Activated CD4-positive, alpha-beta T cell treated with anti-CD3 and anti-CD28 coated beads for 48 hours (primary cell): ENCODE measurements at regions not wholly inside any gene's neighbourhood (a gene's known extent, or its start where the extent isn't known, plus 50 kb on each side); places are given as distances from the start of the nearest gene placed in this dataset.

Experiments
- DNase-seq: peaks from one replicate; pipeline ENCODE4 v3.0.0-alpha.2; 2020

GRCh38 chr13:84497613-84498012 lies 615.3 kb upstream of the SLITRK1 start:
- no peak for DNase-seq

DNA sequence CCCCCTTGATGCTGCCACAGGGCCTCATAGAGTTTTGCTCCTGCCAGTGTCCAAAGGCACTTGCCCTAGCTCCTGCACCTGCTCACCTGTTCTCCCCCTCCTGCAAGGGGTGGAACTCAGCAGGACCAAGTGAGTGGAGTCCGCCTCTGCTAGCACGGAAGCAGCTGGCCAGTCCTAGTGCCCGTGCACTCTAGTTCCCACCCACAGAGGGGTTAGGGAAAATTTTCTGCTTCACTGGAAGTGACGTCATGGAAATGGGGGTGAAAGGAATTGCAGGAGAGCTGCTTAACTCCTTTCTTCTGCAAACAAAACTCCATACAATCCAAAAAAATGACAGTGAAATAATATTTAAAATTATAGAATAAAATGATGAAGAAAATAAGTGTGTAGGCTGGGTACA lies 609.7 kb upstream of the SLITRK1 start:
- DNase-seq, result no peak

GRCh38 chr13:84487752-84488151 lies 605.5 kb upstream of the SLITRK1 start:
- no peak for DNase-seq

DNA sequence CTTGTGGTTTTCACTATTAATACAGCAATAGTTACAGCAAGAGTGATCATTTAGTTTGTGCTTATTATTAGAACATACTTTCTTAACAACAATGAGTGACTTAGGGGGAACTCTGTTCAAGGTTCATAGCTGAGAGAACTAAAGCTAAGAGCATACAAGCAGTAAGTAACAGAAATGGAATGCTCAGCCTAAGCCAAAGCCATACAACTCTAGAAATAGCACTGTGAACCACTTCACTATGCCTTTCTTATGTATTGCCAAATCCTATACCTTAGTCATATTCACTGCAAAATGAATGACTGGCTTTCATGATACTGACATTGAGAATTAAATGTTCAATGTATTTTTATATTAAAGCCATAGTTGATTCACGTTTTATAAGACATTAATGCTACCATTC lies 599.7 kb upstream of the SLITRK1 start:
- no peak for DNase-seq

GRCh38 chr13:84479656-84480055 lies 597.4 kb upstream of the SLITRK1 start:
- DNase-seq, result no peak

DNA sequence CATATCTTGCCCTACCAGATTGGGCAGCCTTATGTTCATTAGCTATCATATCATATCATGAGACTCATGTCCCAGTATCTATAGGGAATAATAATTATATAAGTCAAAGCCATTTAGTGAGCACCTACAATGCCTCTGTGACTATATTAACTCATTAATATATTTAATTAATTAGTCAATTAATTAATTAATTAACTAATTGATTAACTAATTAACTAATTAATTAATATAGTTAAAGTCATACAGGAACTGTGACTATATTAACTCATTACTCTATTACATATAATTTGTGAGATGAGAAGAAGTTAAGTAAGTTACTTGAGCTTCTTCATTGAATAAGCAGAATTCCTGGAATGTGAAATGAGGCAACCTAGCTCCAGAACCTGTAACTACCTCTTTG lies 588.3 kb upstream of the SLITRK1 start:
- DNase-seq, result no peak

DNA sequence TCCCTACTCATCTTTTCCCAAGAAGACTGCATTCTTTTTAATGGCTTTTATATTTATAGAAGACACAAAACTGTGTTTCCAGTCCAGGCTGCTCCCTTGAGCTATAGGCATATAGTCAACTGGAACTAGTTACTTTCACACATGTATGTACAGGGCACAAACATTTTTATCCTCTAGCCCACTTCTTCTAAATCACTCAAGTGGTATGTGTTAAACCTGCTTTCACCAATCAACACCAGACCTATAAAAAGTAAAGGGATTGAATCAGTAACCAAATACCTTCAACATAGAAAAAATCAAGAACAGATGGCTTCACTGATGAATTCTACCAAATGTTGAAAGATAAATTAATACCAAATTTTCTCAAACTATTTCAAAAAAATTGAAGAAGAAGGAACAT lies 584.2 kb upstream of the SLITRK1 start:
- DNase-seq, result no peak

DNA sequence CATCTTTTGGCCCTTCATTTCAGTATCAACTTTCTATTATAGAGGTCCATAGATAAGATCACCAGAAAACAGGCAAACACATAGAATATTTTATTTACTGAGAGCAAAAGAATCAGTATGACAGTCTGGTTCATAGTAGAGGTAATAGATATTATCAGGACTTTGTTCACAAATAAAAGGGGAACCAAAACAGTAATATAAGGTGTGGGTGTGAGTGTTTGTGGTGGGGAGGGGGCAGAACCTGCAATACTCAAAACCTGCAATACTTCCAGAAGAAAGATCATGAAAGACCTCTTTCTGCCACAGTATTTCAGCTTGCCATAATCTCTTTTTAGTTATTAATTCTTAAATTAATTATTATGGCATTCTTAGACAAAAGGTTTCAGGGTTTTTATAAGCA lies 578.7 kb upstream of the SLITRK1 start:
- DNase-seq, result no peak

- DNase-seq, result no peak
These were observed 573.0 kb upstream of the SLITRK1 start for GRCh38 chr13:84455143-84455905.

- DNase-seq, result no peak
These were observed 565.3 kb upstream of the SLITRK1 start for GRCh38 chr13:84447640-84447978.

GRCh38 chr13:84446972-84447639 lies 564.8 kb upstream of the SLITRK1 start:
- DNase-seq, result no peak

DNA sequence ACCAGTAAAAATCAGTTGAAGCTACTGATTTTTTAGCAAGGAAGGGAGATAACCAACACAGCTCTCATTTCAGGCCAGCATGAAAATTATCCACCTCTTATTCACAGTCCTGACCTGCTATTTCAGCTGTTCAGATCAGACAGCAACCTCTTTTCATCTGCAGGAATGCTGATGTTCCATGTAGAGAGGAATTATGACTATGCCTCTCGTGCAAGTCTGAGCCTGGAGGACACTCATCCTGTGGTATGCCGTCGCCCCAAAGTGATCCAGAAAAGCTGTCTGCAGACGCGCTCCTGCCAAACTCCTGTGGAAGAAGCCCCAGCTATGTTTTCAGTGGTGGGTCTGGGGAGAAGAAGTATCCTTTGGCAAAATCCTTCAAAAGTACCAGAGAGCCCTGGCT lies 563.5 kb upstream of the SLITRK1 start:
- no peak for DNase-seq

DNA sequence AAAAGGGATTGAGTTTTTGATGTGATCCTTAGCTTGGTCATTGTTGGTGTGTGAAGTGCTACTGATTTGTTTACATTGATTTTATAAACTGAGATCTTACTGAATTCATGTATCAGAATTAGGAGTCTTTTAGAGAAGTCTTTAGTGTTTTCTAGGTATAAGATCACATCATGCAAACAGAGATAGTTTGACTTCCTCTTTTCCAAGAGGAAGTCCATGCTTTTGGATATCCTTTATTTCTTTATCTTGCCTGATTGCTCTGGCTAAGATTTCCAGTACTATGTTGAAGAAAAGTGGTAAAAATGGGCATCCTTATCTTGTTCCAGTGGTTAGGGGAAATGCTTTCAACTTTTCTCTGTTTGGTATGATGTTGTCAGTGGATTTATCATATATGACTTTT lies 561.2 kb upstream of the SLITRK1 start:
- no peak for DNase-seq

DNA sequence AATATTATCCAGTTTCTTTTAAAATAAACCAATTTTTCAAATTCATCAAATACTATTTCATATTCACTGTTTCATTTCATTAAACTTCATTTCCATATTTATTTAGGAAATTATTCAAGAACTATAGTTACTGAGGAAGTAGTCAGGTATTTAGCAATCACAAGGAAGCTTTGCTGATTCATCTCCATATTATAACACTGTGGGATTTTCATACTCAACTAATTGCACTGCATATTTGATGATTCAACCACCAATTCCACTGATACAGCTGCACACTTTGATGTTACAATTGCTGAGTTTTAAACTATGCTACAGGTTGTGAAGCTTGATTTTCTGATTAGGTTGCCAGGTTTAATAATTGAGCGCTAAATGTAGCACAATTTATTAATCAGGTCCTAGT lies 556.8 kb upstream of the SLITRK1 start:
- DNase-seq, result no peak

GRCh38 chr13:84433024-84433423 lies 550.8 kb upstream of the SLITRK1 start:
- DNase-seq, result no peak

GRCh38 chr13:84431646-84432045 lies 549.4 kb upstream of the SLITRK1 start:
- no peak for DNase-seq

GRCh38 chr13:84430446-84430845 lies 548.2 kb upstream of the SLITRK1 start:
- no peak for DNase-seq

DNA sequence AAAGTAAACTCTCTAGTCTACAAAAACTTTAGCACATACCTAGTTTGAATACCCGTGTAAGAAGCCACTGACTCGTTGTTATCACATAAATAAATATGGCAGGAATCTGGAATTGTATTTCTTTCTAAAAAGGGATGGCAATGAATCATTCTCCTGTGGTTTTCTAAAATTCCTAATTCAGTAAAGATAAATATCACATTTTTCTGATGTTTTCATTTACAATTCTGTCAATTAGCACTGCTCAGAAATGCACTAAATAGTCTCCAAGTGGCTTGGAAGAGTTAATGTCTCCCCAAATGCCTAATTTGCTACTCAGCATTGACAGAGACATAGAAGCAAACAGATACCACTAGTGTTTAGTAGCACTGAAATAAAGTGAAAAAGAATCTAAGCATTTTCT lies 547.7 kb upstream of the SLITRK1 start:
- DNase-seq, result no peak

- DNase-seq, result no peak
These were observed 535.8 kb upstream of the SLITRK1 start for GRCh38 chr13:84418041-84418440.

DNA sequence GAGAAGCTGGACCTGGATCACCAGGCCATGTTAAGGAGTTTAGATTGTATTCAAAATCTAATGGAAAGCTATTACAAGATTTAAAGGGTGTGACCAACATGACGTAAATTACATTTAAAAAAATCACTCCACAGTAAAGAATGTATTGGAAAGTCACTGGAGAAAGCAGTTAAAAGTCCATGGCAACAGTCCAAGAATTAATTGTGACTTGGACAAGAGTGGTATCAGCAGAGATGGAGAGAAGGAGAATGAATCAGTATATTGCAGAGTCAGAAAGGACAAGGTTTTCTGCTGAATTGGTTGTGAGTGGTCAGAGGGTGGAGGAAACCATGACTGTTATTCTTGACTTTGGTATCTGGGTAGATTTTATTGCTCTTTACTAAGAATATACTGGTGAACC lies 535.1 kb upstream of the SLITRK1 start:
- DNase-seq, result no peak

GRCh38 chr13:84413016-84413415 lies 530.7 kb upstream of the SLITRK1 start:
- no peak for DNase-seq

DNA sequence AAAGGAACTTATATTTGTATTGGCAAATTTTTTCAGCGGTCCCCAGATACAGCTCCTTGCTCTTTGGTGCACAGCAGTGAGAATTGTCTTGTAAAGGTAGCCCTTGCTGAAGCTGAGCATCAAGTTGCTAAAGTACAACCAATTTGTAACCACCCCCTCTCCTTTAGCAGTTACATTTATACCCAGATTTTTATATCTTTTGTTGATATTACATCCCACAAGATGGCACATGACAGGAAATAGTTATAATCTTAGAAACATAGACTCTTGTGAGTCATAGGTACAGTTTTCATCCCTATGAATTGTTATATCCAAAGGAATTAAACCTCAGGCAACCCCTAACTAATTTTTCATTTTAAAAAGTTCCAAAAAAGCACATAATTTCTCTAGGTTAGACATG lies 523.0 kb upstream of the SLITRK1 start:
- no peak for DNase-seq

GRCh38 chr13:84400706-84401105 lies 518.4 kb upstream of the SLITRK1 start:
- DNase-seq, result no peak

DNA sequence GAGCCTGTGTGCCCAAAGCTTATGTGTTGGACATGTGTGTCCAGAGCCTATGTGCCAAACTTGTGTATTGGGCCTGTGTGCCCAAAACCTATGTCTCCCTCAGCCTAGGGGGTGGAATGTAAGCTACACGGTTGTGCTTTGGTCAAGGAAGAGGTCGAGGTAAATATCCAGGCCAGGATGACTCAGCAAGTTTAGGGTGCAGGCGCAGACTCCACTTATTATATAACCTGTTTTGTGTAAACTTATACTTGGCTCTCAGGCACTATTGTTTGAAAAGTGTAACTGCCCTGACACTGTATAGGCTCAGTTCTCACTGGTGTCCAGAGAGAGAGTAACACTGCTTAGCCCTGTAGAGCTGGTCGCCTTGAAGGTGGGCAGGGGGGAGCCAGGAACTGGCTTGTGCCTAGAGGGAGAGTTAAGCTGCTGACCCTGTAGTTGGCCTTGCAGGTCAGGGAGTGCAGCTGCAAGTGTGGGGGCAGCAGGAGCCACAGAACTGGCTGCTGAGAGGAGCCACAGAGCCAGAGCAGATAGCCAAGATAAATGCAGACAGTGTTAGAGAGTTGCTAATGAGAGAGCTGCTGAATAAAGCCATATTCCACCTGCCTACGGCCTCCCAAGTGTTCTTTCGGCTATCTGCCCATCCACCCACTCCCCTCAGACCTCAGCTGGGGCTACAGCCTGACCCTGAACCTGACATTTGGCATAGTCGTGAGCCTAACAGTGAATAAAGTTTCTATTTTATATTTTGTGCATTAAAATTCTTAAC lies 517.2 kb upstream of the SLITRK1 start:
- DNase-seq, result no peak
